Stimulated activated CD4-positive, alpha-beta T cell treated with anti-CD3 and anti-CD28 coated beads, TNF-alpha, amount 100 ng/mL, for 48 hours (primary cell): ENCODE measurements at regions not wholly inside any gene's neighbourhood (a gene's known extent, or its start where the extent isn't known, plus 50 kb on each side); places are given as distances from the start of the nearest gene placed in this dataset.
"Not testable (repeated sequence)": the region's sequence is repeated elsewhere in the genome, so short reads cannot be mapped to it uniquely, and the experiment has no call there.

ENCODE experiments used
- DNase-seq, 3 donors: peaks; one replicate each; pipeline ENCODE4 v3.0.0-alpha.2; 2020; ENCODE audit warnings: low read depth in 3 of 3

- DNase-seq = no peak
Measured at GRCh38 chr1:57578680-57579079, 154.8 kb upstream of the DAB1 start.

GRCh38 chr1:57578099-57578498, 154.2 kb upstream of the DAB1 start:
- no peak for DNase-seq

GRCh38 chr1:57576756-57577155, 152.9 kb upstream of the DAB1 start:
- DNase-seq = no peak

GRCh38 chr1:57572016-57572415, 148.2 kb upstream of the DAB1 start:
- no peak for DNase-seq

GRCh38 chr1:57558066-57558465, 134.2 kb upstream of the DAB1 start:
- not testable (repeated sequence) for DNase-seq

- DNase-seq = no peak
Measured at GRCh38 chr1:57553666-57554065, 129.8 kb upstream of the DAB1 start.

- DNase-seq = no peak
Measured at GRCh38 chr1:57551476-57551875, 127.6 kb upstream of the DAB1 start.

GRCh38 chr1:57550092-57550491, 126.2 kb upstream of the DAB1 start:
- DNase-seq = no peak

- no peak for DNase-seq
Measured at GRCh38 chr1:57549300-57549699, 125.4 kb upstream of the DAB1 start.

- no peak for DNase-seq
Measured at GRCh38 chr1:57546549-57547330, 122.9 kb upstream of the DAB1 start.

GRCh38 chr1:57544345-57544744, 120.5 kb upstream of the DAB1 start:
- no peak for DNase-seq

- DNase-seq = no peak
Measured at GRCh38 chr1:57536749-57537423, 113.0 kb upstream of the DAB1 start.

GRCh38 chr1:57532299-57532698, 108.4 kb upstream of the DAB1 start:
- DNase-seq = no peak

GRCh38 chr1:57530911-57531260, 107.0 kb upstream of the DAB1 start:
- DNase-seq = not testable (repeated sequence)

- DNase-seq = no peak
Measured at GRCh38 chr1:57530206-57530910, 106.5 kb upstream of the DAB1 start.

GRCh38 chr1:57522575-57522974, 98.7 kb upstream of the DAB1 start:
- no peak for DNase-seq

- no peak for DNase-seq
Measured at GRCh38 chr1:57520743-57521515, 97.1 kb upstream of the DAB1 start.

- no peak for DNase-seq
Measured at GRCh38 chr1:57518496-57518895, 94.6 kb upstream of the DAB1 start.

- no peak for DNase-seq
Measured at GRCh38 chr1:57517587-57518374, 93.9 kb upstream of the DAB1 start.

- DNase-seq = no peak
Measured at GRCh38 chr1:57512386-57512785, 88.5 kb upstream of the DAB1 start.

GRCh38 chr1:57506941-57507340, 83.1 kb upstream of the DAB1 start:
- DNase-seq = no peak
